Ovary (tissue), 3 donors: ENCODE measurements at regions not wholly inside any gene's neighbourhood (a gene's known extent, or its start where the extent isn't known, plus 50 kb on each side); places are given as distances from the start of the nearest gene placed in this dataset.

Experiments used
- EP300 ChIP-seq: sonication (generic); formaldehyde crosslinking; IDR thresholded peaks from one replicate; pipeline ENCODE4 v1.6.1; 2017; ENCODE audit warnings: antibody characterized with exemption
- POLR2A ChIP-seq: fragments of 450-650 bp; IDR thresholded peaks from one replicate; pipeline ENCODE4 v1.6.1; 2017; ENCODE audit warnings: antibody characterized with exemption, mild to moderate bottlenecking, moderate library complexity
- TF ChIP-seq, protein P1 (sequence below), 3 donors: fragments of 450-650 bp in 2 of 3; fragments of 200-600 bp in 1 of 3; IDR thresholded peaks; one replicate each; pipeline versions ENCODE4 v1.5.1 to v1.8.0; 2016 to 2022; ENCODE audit warnings: antibody characterized with exemption in 3 of 3, mild to moderate bottlenecking in 1 of 3
- donor health status: DM: no; HTN: no; CAD: no.

DNA sequence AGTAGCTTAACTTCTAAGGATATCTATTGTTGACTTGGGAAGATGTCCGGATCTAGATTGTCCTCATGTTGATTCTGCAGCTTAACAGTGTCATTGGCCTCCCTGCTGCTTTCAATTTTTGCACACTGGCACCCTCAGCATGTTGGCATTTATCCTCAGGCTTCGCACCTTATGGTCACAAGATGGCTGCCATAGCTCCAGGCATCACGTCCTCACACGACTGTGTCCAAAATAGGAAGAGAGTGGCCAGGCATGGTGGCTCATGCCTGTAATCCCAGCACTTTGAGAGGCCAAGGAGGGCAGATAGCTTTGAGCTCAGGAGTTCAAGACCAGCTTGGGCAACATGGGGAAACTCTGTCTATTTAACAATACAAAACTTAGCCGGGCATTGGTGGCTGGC is 58.3 kb upstream of the RASD2 start:
- TF ChIP-seq, protein P1, sequence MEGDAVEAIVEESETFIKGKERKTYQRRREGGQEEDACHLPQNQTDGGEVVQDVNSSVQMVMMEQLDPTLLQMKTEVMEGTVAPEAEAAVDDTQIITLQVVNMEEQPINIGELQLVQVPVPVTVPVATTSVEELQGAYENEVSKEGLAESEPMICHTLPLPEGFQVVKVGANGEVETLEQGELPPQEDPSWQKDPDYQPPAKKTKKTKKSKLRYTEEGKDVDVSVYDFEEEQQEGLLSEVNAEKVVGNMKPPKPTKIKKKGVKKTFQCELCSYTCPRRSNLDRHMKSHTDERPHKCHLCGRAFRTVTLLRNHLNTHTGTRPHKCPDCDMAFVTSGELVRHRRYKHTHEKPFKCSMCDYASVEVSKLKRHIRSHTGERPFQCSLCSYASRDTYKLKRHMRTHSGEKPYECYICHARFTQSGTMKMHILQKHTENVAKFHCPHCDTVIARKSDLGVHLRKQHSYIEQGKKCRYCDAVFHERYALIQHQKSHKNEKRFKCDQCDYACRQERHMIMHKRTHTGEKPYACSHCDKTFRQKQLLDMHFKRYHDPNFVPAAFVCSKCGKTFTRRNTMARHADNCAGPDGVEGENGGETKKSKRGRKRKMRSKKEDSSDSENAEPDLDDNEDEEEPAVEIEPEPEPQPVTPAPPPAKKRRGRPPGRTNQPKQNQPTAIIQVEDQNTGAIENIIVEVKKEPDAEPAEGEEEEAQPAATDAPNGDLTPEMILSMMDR (IDR thresholded peaks at IDR 0.05) = no peak
- TF ChIP-seq EP300 = no peak
- TF ChIP-seq POLR2A = no peak
